ENCODE measurements at regions not wholly inside any gene's neighbourhood (a gene's known extent, or its start where the extent isn't known, plus 50 kb on each side); places are given as distances from the start of the nearest gene placed in this dataset.

GRCh38 chr9:30349526-30350513 is 2034.6 kb upstream of the ACO1 start:
- intact Hi-C loops (cut with micrococcal nuclease) (no loop called here), in situ Hi-C loops (cut with MboI) (no loop called here)
- WGBS (ENCODE audit: insufficient coverage, low coverage, missing lambda C conversion rate) = no CpG with 5 or more reads among the region's 19 CpGs
- H4K20me1 ChIP-seq (replicated peaks; ENCODE audit: control insufficient read depth, insufficient read depth, low read length) = no peaks in the 10 kb centered on the region
- ChIA-PET CTCF (ENCODE audit: low intra/inter-chr PET ratio) (no interaction called here), POLR2A (no interaction called here)
- no peaks in the 10 kb centered on the region for H3K36me3 ChIP-seq (ENCODE audit: control insufficient read depth, insufficient read depth, low read length)
- no peaks in the 10 kb centered on the region for H3K27me3 ChIP-seq (ENCODE audit: control insufficient read depth in 2 of 2, insufficient read depth in 2 of 2, low read length in 2 of 2)
- FAIRE-seq (no peak), ATAC-seq (no peak), DNase-seq (ENCODE audit: extremely low read depth in 1 of 4, low spot score in 3 of 4) (no peak)
- H3K4me2 ChIP-seq (ENCODE audit: insufficient read depth, low read length) = no peak overlapping the region
- no peak overlapping the region for H3K9ac ChIP-seq (ENCODE audit: insufficient read depth in 1 of 2, low read depth in 2 of 2, low read length in 2 of 2)
- no peaks in the 10 kb centered on the region for H3K9me1 ChIP-seq (ENCODE audit: control insufficient read depth, insufficient read depth, low read length)
- BruUV-seq (replicated peaks) = no TSS peak
- H3K4me3 ChIP-seq = no peak overlapping the region
- no peaks in the 10 kb centered on the region for H3K4me1 ChIP-seq (replicated peaks in 1 of 2; ENCODE audit: control insufficient read depth in 2 of 2, insufficient read depth in 2 of 2, low read length in 2 of 2)
- no peaks in the 10 kb centered on the region for H3K9me3 ChIP-seq (replicated peaks; ENCODE audit: control insufficient read depth, insufficient read depth, low read depth, low read length)
- H3K79me2 ChIP-seq (ENCODE audit: control insufficient read depth, insufficient read depth, low read length) = no peaks in the 10 kb centered on the region
- H2AFZ ChIP-seq (ENCODE audit: low read depth, low read length) = no peak overlapping the region
- H3K27ac ChIP-seq (ENCODE audit: extremely low read depth, low read depth, low read length) = no peak overlapping the region
- TF ChIP-seq E2F8 (IDR thresholded peaks at IDR 0.05; ENCODE audit: low read depth, partially characterized antibody) = no peak
- TF ChIP-seq TFE3 (CRISPR knock-in tag; IDR thresholded peaks at IDR 0.05) = no peak
- no peak for TF ChIP-seq OTX1 (CRISPR knock-in tag; IDR thresholded peaks at IDR 0.05)
- no peak for TF ChIP-seq ZFP36 (IDR thresholded peaks at IDR 0.05; ENCODE audit: low read depth, low read length, partially characterized antibody)
- no peak for TF ChIP-seq RBM39 (optimal IDR thresholded peaks at IDR 0.05; ENCODE audit: low read depth, low read length)
- no peak for TF ChIP-seq CC2D1A (IDR thresholded peaks at IDR 0.05)
- no peak for TF ChIP-seq FUS (optimal IDR thresholded peaks at IDR 0.05; ENCODE audit: low read depth, low read length)
- no peak for TF ChIP-seq BCLAF1 (IDR thresholded peaks at IDR 0.05; ENCODE audit: borderline replicate concordance in 1 of 2, control insufficient read depth in 1 of 2, low read depth in 2 of 2, low read length in 1 of 2)
- TF ChIP-seq SP2 (IDR thresholded peaks at IDR 0.05; ENCODE audit: extremely low read depth, low read depth, low read length, poor library complexity, severe bottlenecking) = no peak
- no peak for TF ChIP-seq ZNF778 (CRISPR knock-in tag; IDR thresholded peaks at IDR 0.05)
- TF ChIP-seq GMEB1 (CRISPR knock-in tag; IDR thresholded peaks at IDR 0.05) = no peak
- TF ChIP-seq YBX1 (IDR thresholded peaks at IDR 0.05) = no peak

All from K562 (cell line).